ENCODE measurements at regions not wholly inside any gene's neighbourhood (a gene's known extent, or its start where the extent isn't known, plus 50 kb on each side); places are given as distances from the start of the nearest gene placed in this dataset.
"Not testable (repeated sequence)": the region's sequence is repeated elsewhere in the genome, so short reads cannot be mapped to it uniquely, and the experiment has no call there.

GRCh38 chr22:48485149-48486133 is 1342.2 kb downstream of the BRD1 start:
- no peak overlapping the region for H3K4me3 ChIP-seq (replicated peaks; ENCODE audit: low read depth, low read length)
- TF ChIP-seq CTCF (IDR thresholded peaks at IDR 0.05; ENCODE audit: low read depth, low read length, missing control alignments): no peak

GRCh38 chr22:48483764-48484528 is 1343.7 kb downstream of the BRD1 start:
- TF ChIP-seq CTCF (IDR thresholded peaks at IDR 0.05; ENCODE audit: low read depth, low read length, missing control alignments): no peak
- DNase-seq (ENCODE audit: extremely low read depth, low read depth): no peak
- H3K4me3 ChIP-seq (replicated peaks; ENCODE audit: low read depth, low read length): no peak overlapping the region

More at GRCh38 chr22:48485149-48486133, 1342.2 kb downstream of the BRD1 start:
- DNase-seq (ENCODE audit: extremely low read depth, low read depth): no peak

GRCh38 chr22:48482771-48483170 is 1344.9 kb downstream of the BRD1 start:
- H3K4me3 ChIP-seq (replicated peaks; ENCODE audit: low read depth, low read length): no peak overlapping the region
- DNase-seq (ENCODE audit: extremely low read depth, low read depth): no peak
- TF ChIP-seq CTCF (IDR thresholded peaks at IDR 0.05; ENCODE audit: low read depth, low read length, missing control alignments): no peak

GRCh38 chr22:48482198-48482597 is 1345.5 kb downstream of the BRD1 start:
- DNase-seq (ENCODE audit: extremely low read depth, low read depth); H3K4me3 ChIP-seq (replicated peaks; ENCODE audit: low read depth, low read length): not testable (repeated sequence)

GRCh38 chr22:48481748-48482147 is 1345.9 kb downstream of the BRD1 start:
- no peak for TF ChIP-seq CTCF (IDR thresholded peaks at IDR 0.05; ENCODE audit: low read depth, low read length, missing control alignments)
- DNase-seq (ENCODE audit: extremely low read depth, low read depth): no peak
- H3K4me3 ChIP-seq (replicated peaks; ENCODE audit: low read depth, low read length): no peak overlapping the region

DNA sequence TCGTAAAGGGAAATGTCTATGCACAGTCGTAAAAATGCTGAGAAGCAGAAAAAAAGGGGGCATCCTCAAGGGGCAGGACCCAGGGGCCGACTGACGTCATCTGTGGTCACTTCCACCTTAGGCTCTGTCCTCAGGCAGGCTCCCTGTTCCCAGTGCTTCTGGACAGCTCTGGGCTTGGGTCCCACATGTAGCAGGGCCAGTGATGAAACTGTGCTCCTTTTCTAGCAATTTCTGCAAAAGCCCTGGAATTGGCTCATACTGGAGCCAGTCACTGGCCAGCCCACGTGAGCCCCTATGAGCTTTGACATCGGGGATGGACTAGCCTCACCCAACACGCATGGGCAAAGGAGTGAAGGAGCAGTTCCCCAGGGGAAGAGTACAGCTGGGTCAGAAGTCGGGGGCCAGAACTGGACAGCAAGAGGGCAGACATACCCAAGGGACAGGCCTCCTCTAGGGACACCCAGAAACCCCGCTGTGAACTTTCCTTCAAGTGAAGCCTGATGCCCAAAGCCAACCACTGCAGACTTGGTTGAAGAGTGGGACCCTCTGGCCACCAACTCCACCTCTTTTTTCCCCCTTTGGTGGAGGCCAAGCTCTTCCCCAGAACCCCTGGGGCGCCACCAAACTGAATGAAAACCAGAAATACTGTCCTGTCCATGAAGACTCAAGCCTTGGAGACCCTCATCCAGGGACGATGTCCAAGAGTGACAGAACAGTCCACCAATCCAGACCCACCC is 1349.0 kb downstream of the BRD1 start:
- DNase-seq (ENCODE audit: extremely low read depth, low read depth): no peak
- no peak for TF ChIP-seq CTCF (IDR thresholded peaks at IDR 0.05; ENCODE audit: low read depth, low read length, missing control alignments)

More for the DNA sequence above, 1349.0 kb downstream of the BRD1 start:
- no peak overlapping the region for H3K4me3 ChIP-seq (replicated peaks; ENCODE audit: low read depth, low read length)
